KMS-11 (cell line): ENCODE measurements at regions not wholly inside any gene's neighbourhood (a gene's known extent, or its start where the extent isn't known, plus 50 kb on each side); places are given as distances from the start of the nearest gene placed in this dataset.

Experiments
- H2AFZ ChIP-seq: fragments of 200-600 bp; sonication (generic); 2 replicates; pipeline ENCODE4 v1.6.1; 2016; ENCODE audit warnings: antibody characterized with exemption, mixed run types, low read depth
- H3K27ac ChIP-seq: fragments of 200-600 bp; sonication (generic); 2 replicates; pipeline ENCODE4 v1.6.1; 2016; ENCODE audit warnings: mild to moderate bottlenecking, mixed run types
- H3K27me3 ChIP-seq: fragments of 200-600 bp; sonication (generic); 2 replicates; pipeline ENCODE4 v1.6.1; 2017; ENCODE audit warnings: mild to moderate bottlenecking, low read depth, mixed run types, moderate library complexity; ENCODE audit not compliant: insufficient read depth
- H3K36me3 ChIP-seq: fragments of 200-600 bp; sonication (generic); 2 replicates; pipeline ENCODE4 v1.6.1; 2017; ENCODE audit warnings: mild to moderate bottlenecking, mixed run types; ENCODE audit not compliant: insufficient read depth
- H3K4me1 ChIP-seq: fragments of 200-600 bp; sonication (generic); 2 replicates; pipeline ENCODE4 v1.6.1; 2016; ENCODE audit warnings: mild to moderate bottlenecking, low read depth, mixed run types; ENCODE audit not compliant: poor library complexity, severe bottlenecking
- H3K4me2 ChIP-seq: fragments of 200-600 bp; sonication (generic); 2 replicates; pipeline ENCODE4 v1.7.0; 2016; ENCODE audit warnings: mild to moderate bottlenecking, mixed run types
- H3K4me3 ChIP-seq: fragments of 200-600 bp; sonication (generic); IDR thresholded peaks from 2 replicates; pipeline ENCODE4 v1.6.1; 2017; ENCODE audit warnings: low read depth, low read length, mixed read lengths; ENCODE audit not compliant: insufficient read depth
- H3K79me2 ChIP-seq: fragments of 200-600 bp; sonication (generic); 2 replicates; pipeline ENCODE4 v1.6.1; 2016; ENCODE audit warnings: low read depth, mixed run types; ENCODE audit not compliant: insufficient read depth
- H3K9ac ChIP-seq: fragments of 200-600 bp; sonication (generic); 2 replicates; pipeline ENCODE4 v1.6.1; 2016; ENCODE audit warnings: mild to moderate bottlenecking, mixed run types
- H4K20me1 ChIP-seq: fragments of 200-600 bp; sonication (generic); 2 replicates; pipeline ENCODE4 v1.6.1; 2016; ENCODE audit warnings: mild to moderate bottlenecking, mixed run types; ENCODE audit not compliant: insufficient read depth
- TF ChIP-seq, protein P1 (sequence below): fragments of 200-600 bp; sonication (generic); conservative IDR thresholded peaks from 2 replicates; pipeline ENCODE4 v1.6.1; 2017; ENCODE audit warnings: low read depth, mild to moderate bottlenecking, antibody characterized with exemption, low read length, moderate library complexity, mixed read lengths

DNA sequence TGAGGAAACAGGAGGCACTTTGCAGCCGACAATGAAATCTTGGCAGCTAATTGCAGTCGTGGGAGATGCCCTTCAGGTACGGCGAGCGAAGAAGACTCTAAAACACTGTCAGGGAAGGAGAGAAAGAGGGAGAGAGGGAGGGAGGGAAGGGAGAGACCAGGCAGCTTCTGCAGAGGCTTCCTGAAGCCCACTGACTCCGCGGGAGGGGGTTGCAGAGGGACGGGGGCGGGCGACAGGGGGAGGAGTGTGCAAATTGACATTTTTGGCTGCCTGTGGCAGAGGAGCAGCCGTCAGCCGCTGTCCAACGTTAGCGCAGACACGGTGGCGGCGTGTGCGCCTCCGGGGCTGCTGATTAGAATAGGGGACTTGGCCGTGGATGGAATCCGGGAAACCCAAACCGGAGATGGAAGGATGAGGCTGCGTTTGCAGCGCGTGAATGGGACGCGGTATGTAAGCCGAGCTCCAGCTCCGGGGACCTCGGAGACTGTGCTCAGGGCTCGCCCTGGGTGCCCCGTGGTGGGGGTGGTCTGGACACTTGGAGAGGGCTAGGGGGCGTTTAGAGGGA lies 849.1 kb upstream of the RBFOX1 start:
- Histone ChIP-seq H4K20me1 (no peaks in the 10 kb centered on the region), H3K4me1 (no peaks in the 10 kb centered on the region), H2AFZ (no peak overlapping the region), H3K27me3 (no peaks in the 10 kb centered on the region), H3K4me3 (no peak overlapping the region), H3K79me2 (no peaks in the 10 kb centered on the region), H3K36me3 (no peaks in the 10 kb centered on the region), H3K9ac (no peak overlapping the region), H3K4me2 (no peak overlapping the region), H3K27ac (no peak overlapping the region)
- TF ChIP-seq, protein P1, sequence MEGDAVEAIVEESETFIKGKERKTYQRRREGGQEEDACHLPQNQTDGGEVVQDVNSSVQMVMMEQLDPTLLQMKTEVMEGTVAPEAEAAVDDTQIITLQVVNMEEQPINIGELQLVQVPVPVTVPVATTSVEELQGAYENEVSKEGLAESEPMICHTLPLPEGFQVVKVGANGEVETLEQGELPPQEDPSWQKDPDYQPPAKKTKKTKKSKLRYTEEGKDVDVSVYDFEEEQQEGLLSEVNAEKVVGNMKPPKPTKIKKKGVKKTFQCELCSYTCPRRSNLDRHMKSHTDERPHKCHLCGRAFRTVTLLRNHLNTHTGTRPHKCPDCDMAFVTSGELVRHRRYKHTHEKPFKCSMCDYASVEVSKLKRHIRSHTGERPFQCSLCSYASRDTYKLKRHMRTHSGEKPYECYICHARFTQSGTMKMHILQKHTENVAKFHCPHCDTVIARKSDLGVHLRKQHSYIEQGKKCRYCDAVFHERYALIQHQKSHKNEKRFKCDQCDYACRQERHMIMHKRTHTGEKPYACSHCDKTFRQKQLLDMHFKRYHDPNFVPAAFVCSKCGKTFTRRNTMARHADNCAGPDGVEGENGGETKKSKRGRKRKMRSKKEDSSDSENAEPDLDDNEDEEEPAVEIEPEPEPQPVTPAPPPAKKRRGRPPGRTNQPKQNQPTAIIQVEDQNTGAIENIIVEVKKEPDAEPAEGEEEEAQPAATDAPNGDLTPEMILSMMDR, result no peak

GRCh38 chr16:6482696-6483468 lies 849.8 kb upstream of the RBFOX1 start:
- no peak overlapping the region for H3K27ac ChIP-seq
- H3K79me2 ChIP-seq, result no peaks in the 10 kb centered on the region

DNA sequence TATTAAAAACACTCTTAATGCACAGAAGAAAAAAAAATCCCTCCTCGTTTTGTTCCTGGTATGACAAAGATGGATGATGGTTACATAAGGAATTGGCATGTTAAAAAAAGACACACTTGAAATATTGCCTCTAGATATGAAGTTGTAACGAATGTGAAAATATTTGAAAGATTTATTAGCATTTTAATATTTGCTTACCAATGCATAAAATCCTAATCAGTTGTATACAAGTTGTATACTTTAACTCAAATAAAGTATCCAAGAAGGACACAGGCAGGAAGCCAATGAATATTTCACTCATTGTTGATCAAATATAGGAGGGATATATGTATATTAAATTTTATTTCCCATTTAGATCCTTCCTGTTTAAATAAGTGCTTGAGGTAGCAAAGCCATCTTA lies 850.8 kb upstream of the RBFOX1 start:
- Histone ChIP-seq H3K4me1 (no peaks in the 10 kb centered on the region), H3K79me2 (no peaks in the 10 kb centered on the region), H2AFZ (no peak overlapping the region), H3K27ac (no peak overlapping the region), H3K4me3 (no peak overlapping the region), H3K9ac (no peak overlapping the region), H3K27me3 (no peaks in the 10 kb centered on the region), H3K4me2 (no peak overlapping the region), H4K20me1 (no peaks in the 10 kb centered on the region), H3K36me3 (no peaks in the 10 kb centered on the region)
- TF ChIP-seq, protein P1, result no peak

More at GRCh38 chr16:6482696-6483468, 849.8 kb upstream of the RBFOX1 start:
- Histone ChIP-seq H3K4me3 (no peak overlapping the region), H3K27me3 (no peaks in the 10 kb centered on the region), H3K4me1 (no peaks in the 10 kb centered on the region), H3K4me2 (no peak overlapping the region), H3K36me3 (no peaks in the 10 kb centered on the region), H4K20me1 (no peaks in the 10 kb centered on the region), H3K9ac (no peak overlapping the region), H2AFZ (no peak overlapping the region)
- TF ChIP-seq, protein P1, result no peak

- no peak overlapping the region for H2AFZ ChIP-seq
- H4K20me1 ChIP-seq, result no peaks in the 10 kb centered on the region
- no peak overlapping the region for H3K4me3 ChIP-seq
- H3K27ac ChIP-seq, result no peak overlapping the region
- TF ChIP-seq, protein P1, result no peak
- no peaks in the 10 kb centered on the region for H3K4me1 ChIP-seq
- H3K4me2 ChIP-seq, result no peak overlapping the region
- H3K79me2 ChIP-seq, result no peaks in the 10 kb centered on the region
- no peak overlapping the region for H3K9ac ChIP-seq
- H3K36me3 ChIP-seq, result no peaks in the 10 kb centered on the region
- no peaks in the 10 kb centered on the region for H3K27me3 ChIP-seq
These were observed 878.9 kb upstream of the RBFOX1 start for GRCh38 chr16:6453742-6454141.
